Panc1 (cell line): ENCODE measurements at regions not wholly inside any gene's neighbourhood (a gene's known extent, or its start where the extent isn't known, plus 50 kb on each side); places are given as distances from the start of the nearest gene placed in this dataset.

ENCODE experiments used
- ATAC-seq: fragments of 200-7000 bp; cut with Tn5 transposase; 2 replicates; pipeline ENCODE4 v1.9.1; 2020; ENCODE audit warnings: mild to moderate bottlenecking, moderate library complexity
- BruUV-seq: library from RNA; stranded (reverse); fragments of 400-500 nt; replicated peaks from 2 replicates; lab custom pipeline; 2021; lab: Mats Ljungman, UMichigan
- CTCF ChIA-PET: fragments of 300-600 bp; sonication (Branson Sonifier 250); formaldehyde crosslinking; loops from one replicate; lab custom pipeline; 2022; ENCODE audit warnings: antibody characterized with exemption; lab: Charles Lee
- POLR2A ChIA-PET: fragments of 300-600 bp; sonication (Branson Sonifier 250); formaldehyde crosslinking; loops from one replicate; lab custom pipeline; 2022; ENCODE audit warnings: antibody characterized with exemption; lab: Charles Lee
- DNase-seq: peaks from one replicate; pipeline ENCODE4 v3.0.0-alpha.2; 2010; ENCODE audit warnings: low read depth, low spot score
- H3K27ac ChIP-seq: 2 replicates; pipeline ENCODE4 v1.5.1; 2011; ENCODE audit warnings: mild to moderate bottlenecking, low read length, inconsistent platforms
- H3K27me3 ChIP-seq: fragments of 200-500 bp; sonication (Bioruptor generic); 2 replicates; pipeline ENCODE4 v1.6.0; 2014; ENCODE audit warnings: low read length, inconsistent platforms; ENCODE audit not compliant: control insufficient read depth, insufficient read depth
- H3K36me3 ChIP-seq: fragments of 200-500 bp; sonication (Bioruptor generic); 2 replicates; pipeline ENCODE4 v1.5.1; 2014; ENCODE audit warnings: inconsistent platforms, mild to moderate bottlenecking, low read length, moderate library complexity; ENCODE audit not compliant: control insufficient read depth, insufficient read depth
- H3K4me1 ChIP-seq: 2 replicates; pipeline ENCODE4 v1.5.1; 2011; ENCODE audit warnings: inconsistent platforms, mild to moderate bottlenecking, low read length, moderate library complexity; ENCODE audit not compliant: control insufficient read depth, insufficient read depth
- H3K4me3 ChIP-seq, 2 experiments: 2 replicates each; pipeline ENCODE4 v1.5.1; 2011 to 2012; ENCODE audit warnings: low read depth in 2 of 2, low read length in 2 of 2, mild to moderate bottlenecking in 2 of 2, inconsistent platforms in 1 of 2, moderate library complexity in 1 of 2
- H3K9me3 ChIP-seq: fragments of 200-500 bp; sonication (Bioruptor generic); 2 replicates; pipeline ENCODE4 v1.5.1; 2014; ENCODE audit warnings: low read depth, mild to moderate bottlenecking, inconsistent platforms, low read length, moderate library complexity; ENCODE audit not compliant: control insufficient read depth, insufficient read depth
- POLR2AphosphoS5 ChIP-seq: IDR thresholded peaks from 2 replicates; pipeline ENCODE4 v1.6.1; 2012; ENCODE audit warnings: mild to moderate bottlenecking, low read depth, low read length, moderate library complexity
- SIN3A ChIP-seq: IDR thresholded peaks from 2 replicates; pipeline ENCODE4 v1.6.1; 2012; ENCODE audit warnings: low read depth, mild to moderate bottlenecking, low read length, moderate library complexity, borderline replicate concordance; ENCODE audit not compliant: insufficient read depth
- TCF7L2 ChIP-seq: IDR thresholded peaks from 2 replicates; pipeline ENCODE4 v1.6.1; 2011; ENCODE audit warnings: mild to moderate bottlenecking, low read depth, low read length, inconsistent platforms
- in situ Hi-C: cut with HindIII; loops from 2 replicates; pipeline ENCODE4 v1.10.0; 2016; ENCODE audit warnings: low sequenced_read_pairs, low pct_unique_long_range_greater_than_20kb
- intact Hi-C: fragments of 100-400 bp; cut with micrococcal nuclease; formaldehyde crosslinking; loops from one replicate; pipeline ENCODE4 v1.10.0; 2022; ENCODE audit not compliant: unreplicated experiment
- TF ChIP-seq, protein P1 (sequence below), 2 experiments: IDR thresholded peaks; 2 replicates each; pipeline ENCODE4 v1.6.1; 2011 to 2012; ENCODE audit warnings: low read depth in 2 of 2, control low read depth in 1 of 2, low read length in 1 of 2, mild to moderate bottlenecking in 1 of 2, moderate library complexity in 1 of 2; ENCODE audit not compliant: insufficient read depth in 1 of 2
- TF ChIP-seq, protein P2 (sequence below): fragments of 450-650 bp; IDR thresholded peaks from 2 replicates; pipeline ENCODE4 v1.5.1; 2017; ENCODE audit warnings: mild to moderate bottlenecking

DNA sequence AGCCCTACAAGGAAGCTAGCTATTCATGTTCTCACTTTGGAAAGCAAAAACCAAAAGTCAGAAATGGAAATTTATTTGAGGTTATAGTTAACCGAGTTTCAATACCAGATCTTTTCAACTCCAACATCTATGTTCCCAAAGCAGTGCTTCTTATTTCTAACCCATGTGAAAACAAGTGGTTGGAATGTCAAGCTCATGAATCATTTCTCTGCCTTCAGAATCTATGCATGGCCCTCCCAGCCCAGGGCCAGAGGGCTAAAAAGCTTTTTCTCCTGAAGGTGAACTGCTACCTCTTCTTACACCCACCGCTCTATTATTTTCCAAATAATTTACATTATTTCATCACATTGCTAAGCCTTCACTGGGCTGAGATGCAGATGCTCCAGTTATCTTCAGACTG is 158.4 kb downstream of the SP3 start:
- H3K27me3 ChIP-seq, result no peaks in the 10 kb centered on the region
- TF ChIP-seq, protein P1, sequence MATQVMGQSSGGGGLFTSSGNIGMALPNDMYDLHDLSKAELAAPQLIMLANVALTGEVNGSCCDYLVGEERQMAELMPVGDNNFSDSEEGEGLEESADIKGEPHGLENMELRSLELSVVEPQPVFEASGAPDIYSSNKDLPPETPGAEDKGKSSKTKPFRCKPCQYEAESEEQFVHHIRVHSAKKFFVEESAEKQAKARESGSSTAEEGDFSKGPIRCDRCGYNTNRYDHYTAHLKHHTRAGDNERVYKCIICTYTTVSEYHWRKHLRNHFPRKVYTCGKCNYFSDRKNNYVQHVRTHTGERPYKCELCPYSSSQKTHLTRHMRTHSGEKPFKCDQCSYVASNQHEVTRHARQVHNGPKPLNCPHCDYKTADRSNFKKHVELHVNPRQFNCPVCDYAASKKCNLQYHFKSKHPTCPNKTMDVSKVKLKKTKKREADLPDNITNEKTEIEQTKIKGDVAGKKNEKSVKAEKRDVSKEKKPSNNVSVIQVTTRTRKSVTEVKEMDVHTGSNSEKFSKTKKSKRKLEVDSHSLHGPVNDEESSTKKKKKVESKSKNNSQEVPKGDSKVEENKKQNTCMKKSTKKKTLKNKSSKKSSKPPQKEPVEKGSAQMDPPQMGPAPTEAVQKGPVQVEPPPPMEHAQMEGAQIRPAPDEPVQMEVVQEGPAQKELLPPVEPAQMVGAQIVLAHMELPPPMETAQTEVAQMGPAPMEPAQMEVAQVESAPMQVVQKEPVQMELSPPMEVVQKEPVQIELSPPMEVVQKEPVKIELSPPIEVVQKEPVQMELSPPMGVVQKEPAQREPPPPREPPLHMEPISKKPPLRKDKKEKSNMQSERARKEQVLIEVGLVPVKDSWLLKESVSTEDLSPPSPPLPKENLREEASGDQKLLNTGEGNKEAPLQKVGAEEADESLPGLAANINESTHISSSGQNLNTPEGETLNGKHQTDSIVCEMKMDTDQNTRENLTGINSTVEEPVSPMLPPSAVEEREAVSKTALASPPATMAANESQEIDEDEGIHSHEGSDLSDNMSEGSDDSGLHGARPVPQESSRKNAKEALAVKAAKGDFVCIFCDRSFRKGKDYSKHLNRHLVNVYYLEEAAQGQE (IDR thresholded peaks at IDR 0.05; ENCODE audit: insufficient read depth in 1 of 2, low read depth in 2 of 2, low read length in 1 of 2), result no peak
- no peak for TF ChIP-seq POLR2AphosphoS5
- no peak for TF ChIP-seq TCF7L2
- TF ChIP-seq, protein P2, sequence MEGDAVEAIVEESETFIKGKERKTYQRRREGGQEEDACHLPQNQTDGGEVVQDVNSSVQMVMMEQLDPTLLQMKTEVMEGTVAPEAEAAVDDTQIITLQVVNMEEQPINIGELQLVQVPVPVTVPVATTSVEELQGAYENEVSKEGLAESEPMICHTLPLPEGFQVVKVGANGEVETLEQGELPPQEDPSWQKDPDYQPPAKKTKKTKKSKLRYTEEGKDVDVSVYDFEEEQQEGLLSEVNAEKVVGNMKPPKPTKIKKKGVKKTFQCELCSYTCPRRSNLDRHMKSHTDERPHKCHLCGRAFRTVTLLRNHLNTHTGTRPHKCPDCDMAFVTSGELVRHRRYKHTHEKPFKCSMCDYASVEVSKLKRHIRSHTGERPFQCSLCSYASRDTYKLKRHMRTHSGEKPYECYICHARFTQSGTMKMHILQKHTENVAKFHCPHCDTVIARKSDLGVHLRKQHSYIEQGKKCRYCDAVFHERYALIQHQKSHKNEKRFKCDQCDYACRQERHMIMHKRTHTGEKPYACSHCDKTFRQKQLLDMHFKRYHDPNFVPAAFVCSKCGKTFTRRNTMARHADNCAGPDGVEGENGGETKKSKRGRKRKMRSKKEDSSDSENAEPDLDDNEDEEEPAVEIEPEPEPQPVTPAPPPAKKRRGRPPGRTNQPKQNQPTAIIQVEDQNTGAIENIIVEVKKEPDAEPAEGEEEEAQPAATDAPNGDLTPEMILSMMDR, result no peak
- no peak for TF ChIP-seq SIN3A
- CTCF ChIA-PET, result no interaction called here
- H3K4me1 ChIP-seq, result no peaks in the 10 kb centered on the region
- H3K36me3 ChIP-seq, result no peaks in the 10 kb centered on the region
- H3K9me3 ChIP-seq, result no peaks in the 10 kb centered on the region
- in situ Hi-C loops (no loop called here), intact Hi-C loops (no loop called here)
- no peak overlapping the region for H3K27ac ChIP-seq
- no TSS peak for BruUV-seq
- ATAC-seq, result no peak
- no peak overlapping the region for H3K4me3 ChIP-seq
- no peak for DNase-seq
- POLR2A ChIA-PET, result no interaction called here

DNA sequence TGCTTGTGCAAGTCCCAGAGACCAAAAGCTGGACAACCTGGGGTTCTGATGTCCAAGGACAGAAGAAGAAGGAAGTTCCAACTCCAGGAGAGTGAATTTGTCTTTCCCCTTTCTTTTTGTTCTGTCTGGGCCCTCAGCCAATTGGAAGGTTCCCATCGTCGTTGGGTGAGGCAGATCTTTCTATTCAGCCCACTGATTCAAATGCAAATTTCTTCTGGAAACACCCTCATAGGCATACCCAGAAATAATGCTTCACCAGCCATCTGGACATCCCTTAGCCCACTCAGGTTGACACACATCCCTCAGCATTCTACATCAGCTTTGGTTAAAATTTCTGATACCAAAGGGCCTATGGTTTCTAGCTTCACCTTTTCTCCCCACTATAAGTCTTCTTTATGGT is 156.5 kb downstream of the SP3 start:
- in situ Hi-C loops, result no loop called here
- TF ChIP-seq POLR2AphosphoS5 (no peak), SIN3A (no peak), TCF7L2 (no peak)
- TF ChIP-seq, protein P2, result no peak
- TF ChIP-seq, protein P1 (IDR thresholded peaks at IDR 0.05; ENCODE audit: insufficient read depth in 1 of 2, low read depth in 2 of 2, low read length in 1 of 2), result no peak
- H3K4me1 ChIP-seq, result no peaks in the 10 kb centered on the region
- H3K9me3 ChIP-seq, result no peaks in the 10 kb centered on the region
- no peak for DNase-seq
- intact Hi-C loops, result no loop called here
- ATAC-seq, result no peak
- 0 out of 2 replicates have a peak, but pooled peaks cover 2% of the 10 kb centered on the region for H3K27me3 ChIP-seq
- no peak overlapping the region for H3K27ac ChIP-seq
- no peaks in the 10 kb centered on the region for H3K36me3 ChIP-seq
- POLR2A ChIA-PET, result no interaction called here
- BruUV-seq, result no TSS peak
- CTCF ChIA-PET, result no interaction called here
- no peak overlapping the region for H3K4me3 ChIP-seq
